NCI-H2107 treated with DMSO at 0.1 percent for 48 hours (cell line): ENCODE measurements at regions not wholly inside any gene's neighbourhood (a gene's known extent, or its start where the extent isn't known, plus 50 kb on each side); places are given as distances from the start of the nearest gene placed in this dataset.
"Not testable (repeated sequence)": the region's sequence is repeated elsewhere in the genome, so short reads cannot be mapped to it uniquely, and the experiment has no call there.

ENCODE experiments used
- DNase-seq: peaks from one replicate; lab custom pipeline; 2025; ENCODE audit not compliant: unreplicated experiment; lab: John Stamatoyannopoulos, UW

DNA sequence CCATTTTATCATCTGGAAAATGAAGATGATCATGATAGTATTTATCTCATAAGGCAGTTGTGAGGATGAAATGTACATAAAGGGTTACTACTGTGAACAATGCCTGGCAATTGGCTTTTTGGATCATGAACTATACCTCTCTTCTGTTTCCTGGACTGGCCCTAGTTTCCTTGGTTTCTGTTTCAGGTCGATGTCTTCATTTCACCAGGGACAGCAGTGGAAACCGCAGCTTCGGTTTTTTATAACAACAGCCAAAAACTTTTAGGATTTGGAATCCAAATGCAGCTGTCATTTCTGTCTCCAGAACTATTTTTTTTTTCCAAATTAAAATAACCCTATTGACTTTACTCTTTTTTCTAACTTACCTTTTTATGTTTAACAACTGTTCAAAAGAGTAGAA lies 425.1 kb downstream of the RND3 start:
- no peak for DNase-seq

DNA sequence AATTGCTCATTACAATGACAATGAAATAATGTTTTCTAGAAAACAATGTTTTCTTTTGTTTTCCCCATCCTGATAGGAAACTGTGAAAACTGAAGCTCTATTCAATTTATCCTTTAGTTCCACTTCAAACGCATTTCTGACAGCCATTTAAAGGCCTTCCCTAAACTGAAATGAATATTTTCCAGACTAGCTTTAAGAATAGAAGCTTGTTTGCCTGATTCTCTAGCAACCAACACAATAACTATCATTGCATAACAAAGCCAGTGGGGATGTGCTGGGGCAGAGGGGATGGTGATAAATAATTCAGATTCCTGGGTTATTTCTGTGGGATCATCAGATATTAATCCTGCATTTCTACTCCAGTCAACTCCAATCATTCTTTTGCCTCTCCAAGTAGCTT lies 427.1 kb downstream of the RND3 start:
- DNase-seq: no peak

DNA sequence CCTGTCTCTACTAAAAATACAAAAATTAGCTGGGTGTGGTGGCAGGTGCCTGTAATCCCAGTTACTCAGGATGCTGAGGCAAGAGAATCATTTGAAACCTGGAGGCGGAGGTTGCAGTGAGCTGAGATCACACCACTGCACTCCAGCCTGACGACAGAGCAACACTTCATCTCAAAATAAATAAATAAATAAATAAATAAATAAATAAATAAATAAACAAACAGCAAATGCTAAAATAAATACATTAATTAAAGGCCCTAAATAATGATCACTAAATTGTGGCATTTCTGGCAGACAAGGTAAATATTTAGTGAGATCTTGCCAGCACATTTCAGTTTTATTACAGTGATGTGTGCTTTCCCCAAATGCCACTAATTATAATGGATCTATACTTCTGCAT lies 427.8 kb downstream of the RND3 start:
- not testable (repeated sequence) for DNase-seq

DNA sequence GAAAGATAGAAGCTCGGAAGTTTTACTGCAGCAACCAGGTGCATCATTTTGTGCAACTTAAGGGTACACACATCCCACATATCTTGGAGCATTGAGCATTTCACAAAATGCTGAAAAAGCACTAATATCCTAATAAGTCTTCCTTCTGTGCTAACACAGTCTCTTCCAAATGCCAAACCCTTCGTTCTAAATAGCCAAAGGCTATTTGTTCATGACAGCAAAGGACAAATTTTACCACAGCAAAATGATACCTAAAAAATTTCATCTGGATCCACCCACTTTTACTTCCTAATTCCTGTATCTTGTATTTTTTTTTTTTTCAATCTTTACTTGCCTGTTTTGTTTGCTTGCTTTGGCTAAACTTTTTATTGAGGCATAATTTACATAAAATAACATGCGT lies 435.0 kb downstream of the RND3 start:
- no peak for DNase-seq

DNA sequence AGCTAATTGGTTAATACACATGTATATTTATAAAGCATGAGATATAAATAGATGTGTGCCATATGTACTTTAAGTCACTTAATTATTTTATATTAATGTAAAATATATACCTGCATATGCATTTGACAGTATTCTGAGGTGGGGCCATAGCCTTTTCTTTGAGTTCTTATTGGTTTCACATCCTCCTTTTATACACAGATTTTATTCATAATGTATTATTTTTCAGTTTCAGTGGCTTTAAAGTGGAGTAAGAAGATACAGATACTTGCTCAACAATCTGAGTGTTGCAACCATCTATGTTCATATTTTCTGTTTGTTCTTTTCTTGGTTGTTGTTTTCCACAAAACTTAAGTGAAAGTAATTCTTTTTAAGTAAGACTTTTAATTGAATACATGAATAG lies 436.5 kb downstream of the RND3 start:
- DNase-seq: no peak

DNA sequence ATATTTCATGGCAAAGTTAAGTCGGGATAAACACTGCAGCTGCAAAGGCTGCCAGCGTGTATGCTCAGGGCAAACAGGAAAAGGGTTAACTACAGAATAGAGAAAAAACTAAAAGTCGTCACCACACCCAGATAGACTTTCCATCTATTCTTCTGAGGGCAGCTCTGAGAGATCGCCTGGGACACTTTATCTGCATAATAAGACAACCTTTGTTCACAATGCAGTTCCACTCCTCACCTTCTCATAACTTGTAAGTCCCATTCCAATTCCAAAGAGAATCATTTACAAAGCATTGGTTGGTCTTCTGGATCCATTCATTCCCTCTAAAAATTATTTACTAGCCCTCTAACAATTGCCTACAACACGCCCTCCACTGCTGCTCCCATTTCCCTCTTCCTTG lies 437.4 kb downstream of the RND3 start:
- no peak for DNase-seq

DNA sequence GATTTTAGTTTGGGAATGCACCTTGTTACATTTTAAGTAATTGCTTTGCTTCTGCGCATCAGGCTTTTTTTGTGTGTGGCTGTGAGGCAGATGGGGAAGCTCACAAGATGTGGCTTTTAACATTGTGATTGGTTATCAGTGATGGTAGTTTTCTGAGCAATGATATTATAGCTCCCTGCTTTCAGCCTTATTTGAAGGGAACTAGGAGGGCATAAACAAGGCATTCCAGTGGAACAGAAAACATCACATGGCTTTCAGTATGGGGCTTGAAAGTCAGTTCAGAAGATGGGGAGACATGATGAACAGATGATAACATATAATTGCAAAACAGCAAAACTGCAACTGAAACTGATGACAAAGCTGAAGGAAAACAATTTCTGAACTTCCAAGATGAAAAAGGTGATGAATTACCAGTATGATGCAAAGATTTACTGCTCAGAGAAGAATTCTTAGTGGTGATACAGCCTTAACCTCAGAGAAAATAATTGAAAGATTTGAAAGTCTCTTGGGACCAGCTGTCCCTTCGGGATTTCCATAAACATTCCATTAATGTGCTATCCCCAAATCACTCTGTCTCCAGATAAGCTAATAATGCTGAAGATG lies 439.7 kb downstream of the RND3 start:
- DNase-seq: no peak

DNA sequence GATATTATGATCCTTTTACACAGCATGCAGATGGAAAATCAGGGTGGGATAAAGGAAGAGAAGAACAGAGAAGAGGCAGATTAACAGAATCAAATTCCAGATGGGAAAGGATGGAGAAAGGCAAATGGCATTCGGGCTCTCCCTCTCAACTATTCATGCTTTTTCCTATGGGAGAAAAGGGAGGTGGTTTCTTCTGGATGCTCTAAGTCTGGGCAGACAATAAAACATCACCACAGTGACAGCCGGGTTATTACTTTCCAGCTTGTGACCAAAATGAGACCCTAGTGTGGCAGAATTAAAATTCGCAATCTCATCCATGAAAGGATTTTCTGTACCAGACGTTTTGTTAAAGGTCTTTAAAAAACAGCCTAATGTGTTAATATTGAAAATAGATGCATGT lies 440.7 kb downstream of the RND3 start:
- DNase-seq: no peak

DNA sequence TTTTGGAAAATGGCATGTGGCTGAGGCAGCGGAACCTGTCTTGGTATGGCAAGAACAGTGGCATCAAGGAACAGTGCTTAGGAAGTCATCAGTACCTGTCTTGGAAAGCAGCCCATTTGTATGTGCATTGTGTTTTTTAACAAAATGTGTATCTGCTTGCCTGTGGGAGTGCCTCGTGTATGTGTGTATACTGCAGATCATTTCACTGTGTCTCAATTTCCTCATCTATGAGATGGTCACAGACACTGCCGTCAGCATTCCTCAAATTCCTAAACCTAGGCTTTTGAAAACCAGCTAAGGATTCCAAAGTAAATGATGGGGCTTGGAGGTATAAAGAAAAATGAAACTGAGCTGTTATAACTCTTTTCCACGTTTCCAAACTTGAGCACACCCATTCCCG lies 441.3 kb downstream of the RND3 start:
- DNase-seq: no peak

DNA sequence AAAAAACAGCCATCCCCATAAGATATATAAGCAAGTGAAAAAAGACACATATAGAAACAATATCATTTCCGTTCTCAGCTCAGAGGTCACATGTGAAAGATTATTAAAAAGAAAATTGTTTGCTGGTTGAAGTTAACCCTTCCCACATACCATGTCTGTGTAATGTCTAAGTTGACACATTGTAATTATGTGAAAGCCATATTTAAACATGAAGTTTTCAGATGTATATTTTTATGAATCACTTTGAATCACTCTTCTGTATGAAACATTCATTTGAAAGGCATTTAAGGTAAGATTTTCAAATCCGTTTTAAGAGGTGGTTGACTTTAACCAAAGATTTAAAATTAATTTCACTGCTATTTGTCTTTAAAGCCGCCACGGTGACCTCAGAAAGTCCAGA lies 441.9 kb downstream of the RND3 start:
- no peak for DNase-seq

DNA sequence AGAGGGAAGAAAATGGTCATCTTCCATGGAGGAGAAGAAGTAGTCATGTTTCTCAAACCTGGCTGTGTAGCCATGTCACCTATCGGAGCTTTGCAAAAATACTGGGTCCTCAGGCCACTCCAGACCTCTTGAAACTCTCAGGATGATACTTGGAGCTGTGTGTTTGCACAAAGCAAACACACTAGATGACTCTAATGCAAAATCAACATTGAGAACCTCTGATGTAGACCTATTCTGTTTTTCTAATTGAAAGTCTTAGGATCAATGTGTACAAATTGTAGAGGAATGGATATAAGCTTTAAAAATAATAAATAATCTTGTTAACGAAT lies 444.3 kb downstream of the RND3 start:
- no peak for DNase-seq

DNA sequence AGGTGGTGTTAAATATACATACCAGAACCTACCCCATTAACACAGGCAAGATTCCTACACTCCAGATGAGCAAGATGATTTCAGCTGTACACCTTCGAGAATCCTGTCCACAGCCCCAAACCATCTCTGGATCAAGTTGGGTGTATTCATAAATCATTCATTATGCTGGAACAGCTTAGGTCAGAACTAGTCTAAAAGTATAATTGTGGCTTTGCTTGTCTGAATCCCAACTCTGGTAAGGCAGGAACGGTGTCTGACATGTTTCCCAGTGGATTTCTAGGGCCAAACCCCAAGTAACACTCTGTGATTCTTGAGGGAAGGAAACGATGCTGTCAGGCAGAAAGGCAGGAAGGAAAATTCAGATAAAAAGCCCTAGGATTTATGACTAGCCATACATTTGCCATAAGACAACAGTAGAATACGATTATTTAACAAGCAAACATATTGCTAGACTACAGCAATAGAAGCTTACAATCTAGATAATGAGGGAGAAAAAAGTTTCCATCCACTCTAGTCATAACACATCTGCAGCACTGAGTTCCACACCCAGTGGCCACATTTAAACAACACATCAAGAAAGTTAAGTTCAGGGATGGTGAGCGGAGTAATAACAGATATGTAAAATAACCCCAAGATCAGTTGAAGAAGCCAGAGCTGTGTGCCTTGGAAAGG lies 444.8 kb downstream of the RND3 start:
- no peak for DNase-seq

DNA sequence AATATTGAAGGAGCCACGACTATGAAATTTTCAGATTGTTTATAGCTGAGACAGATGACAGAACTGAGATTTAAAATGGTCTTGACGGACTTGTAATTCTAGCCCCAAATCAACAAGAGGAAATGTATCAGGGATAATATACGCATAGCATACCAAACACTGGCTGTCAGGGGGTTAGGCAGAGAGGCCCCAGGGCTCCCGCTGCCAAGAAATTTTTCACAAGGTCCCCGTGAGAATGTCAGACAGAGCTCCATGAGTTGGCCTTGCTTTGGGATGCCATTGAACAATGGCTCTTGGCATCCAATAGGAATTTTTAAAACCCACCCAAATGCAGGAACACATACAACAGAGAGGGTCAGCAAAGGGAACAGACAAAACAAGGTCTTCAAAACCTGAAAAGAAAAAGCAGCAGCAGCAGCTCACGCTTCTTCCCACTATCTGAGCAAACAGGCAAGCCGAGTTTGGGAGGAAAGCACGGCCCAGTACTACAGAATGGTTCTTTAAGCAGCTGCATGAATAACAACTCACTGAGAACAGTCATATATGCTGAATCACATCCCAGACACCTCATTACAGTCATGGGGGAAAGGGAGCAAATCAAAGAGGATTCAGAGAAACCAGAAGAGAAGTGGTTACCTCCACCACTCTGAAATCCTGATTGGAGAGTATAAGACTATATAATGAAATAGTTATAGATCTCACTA lies 445.6 kb downstream of the RND3 start:
- DNase-seq: no peak

DNA sequence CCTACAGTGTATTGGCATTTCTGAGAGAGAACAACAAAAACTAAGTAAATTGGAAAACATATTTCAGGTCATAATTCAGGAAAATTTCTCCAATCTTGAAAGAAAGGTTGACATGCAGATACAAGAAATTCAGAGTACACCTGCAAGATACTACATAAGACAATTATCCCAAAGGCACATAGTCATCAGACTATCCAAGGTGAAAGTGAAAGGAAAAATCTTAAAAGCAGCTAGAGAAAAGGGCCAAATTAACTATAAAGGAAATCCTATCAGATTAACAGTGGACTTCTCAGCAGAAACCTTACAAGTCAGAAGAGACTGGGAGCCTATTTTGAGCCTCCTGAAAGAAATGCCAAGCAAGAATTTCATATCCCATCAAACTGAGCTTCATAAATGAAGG lies 449.0 kb upstream of the MMADHC start:
- DNase-seq: no peak

DNA sequence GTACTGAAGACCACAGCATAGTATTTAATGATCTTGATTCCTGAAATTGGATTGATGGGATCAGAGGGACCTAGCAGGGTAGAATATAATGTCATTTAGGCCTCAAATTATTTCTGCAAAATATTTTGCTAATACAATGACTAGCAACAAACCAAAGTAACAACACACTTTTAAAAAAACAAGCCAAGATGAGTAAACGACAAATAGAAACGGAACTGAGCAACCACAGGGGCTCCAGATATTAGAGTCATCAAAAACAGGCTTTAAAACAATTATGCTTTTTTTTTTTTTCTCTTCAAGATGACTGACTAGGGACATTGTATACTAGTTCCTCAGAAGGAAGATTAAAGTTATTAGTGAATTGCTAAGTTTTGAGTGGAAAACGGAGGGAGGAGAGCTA lies 447.1 kb upstream of the MMADHC start:
- no peak for DNase-seq

DNA sequence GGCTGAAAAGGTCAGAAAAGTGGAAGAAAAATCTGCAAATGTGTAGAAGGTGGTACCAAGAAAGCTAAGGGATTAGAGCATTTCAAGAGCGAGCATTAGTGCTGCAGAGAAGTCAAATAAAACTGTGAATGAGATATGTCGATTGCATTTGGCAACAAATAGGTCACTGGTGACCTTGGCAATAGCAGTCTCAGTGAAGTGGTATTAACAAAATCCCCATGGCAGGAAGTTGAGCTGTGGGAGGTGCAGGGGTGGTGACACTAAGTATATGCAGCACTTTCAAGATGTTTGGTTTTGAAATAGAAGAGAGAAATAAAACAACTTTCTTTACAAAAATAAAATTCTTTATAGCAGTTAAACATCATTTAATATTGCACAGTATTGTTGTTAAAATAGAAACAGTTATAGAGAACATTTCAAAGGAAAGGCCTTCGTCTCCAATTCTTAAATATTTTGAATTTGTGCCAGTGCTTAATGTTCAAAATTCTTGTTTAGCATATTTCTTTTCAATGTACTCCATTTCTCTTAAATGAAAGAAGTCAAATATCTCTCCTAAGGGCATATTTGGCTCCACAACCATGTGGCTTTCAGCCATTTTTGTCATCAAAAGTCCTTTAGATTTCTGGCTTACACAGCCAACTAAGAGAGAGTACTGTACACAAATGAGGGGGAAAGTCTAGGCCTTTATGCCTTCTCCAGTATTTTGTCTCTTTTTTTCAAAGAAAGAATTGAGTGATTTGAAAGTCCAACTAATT lies 443.0 kb upstream of the MMADHC start:
- no peak for DNase-seq

DNA sequence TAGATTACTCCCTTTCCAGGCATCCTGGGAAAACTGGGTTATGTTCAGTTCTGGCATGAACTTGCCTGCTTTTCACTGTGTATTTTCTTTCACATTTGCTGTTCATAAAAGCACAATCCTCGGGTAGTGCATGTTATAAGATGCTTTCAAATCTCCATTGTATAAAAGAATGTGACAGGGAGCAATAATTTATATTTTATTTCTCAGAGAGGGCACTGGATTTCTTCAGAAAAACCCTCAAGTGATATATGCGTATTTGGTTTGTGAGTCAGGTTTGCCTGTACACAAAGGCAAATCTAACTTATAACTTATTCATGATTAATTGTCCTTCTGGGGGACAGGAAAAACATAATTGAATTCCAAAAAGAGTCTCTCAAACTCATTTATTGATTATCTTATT lies 440.7 kb upstream of the MMADHC start:
- no peak for DNase-seq

DNA sequence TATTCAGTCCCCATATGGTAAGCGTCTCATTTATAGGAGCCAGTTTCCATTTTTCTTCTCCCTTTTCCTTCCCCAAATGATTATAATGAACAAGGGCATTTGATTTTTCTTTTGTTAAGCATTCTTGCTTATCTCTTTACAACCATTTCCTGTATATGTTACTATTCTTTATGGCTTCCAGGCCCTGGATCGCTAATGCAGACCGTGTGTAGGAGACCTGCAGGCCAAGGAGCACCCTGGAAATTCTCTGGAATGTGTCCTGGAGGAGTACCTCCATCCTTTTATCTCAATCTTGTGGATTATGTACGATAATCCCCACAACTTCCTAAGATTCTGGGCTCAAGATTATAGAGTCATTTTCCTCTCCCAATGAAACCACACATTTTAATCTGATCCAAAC lies 439.6 kb upstream of the MMADHC start:
- DNase-seq: no peak

DNA sequence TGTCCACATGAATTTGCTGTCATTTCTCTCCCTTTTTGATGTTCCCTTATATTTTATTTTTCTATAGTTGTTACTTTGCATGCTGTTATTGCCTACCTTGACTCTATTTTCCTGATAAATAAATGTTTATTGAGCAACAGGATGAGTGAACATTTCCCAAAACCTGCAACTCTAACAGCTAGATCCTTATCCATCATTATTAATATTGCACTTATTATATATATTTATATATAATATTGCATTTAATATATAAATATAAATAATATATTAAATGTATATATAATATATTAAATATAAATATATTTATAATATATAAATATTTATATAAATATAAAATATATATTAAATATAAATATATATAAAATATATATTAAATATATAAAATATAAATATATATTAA lies 436.1 kb upstream of the MMADHC start:
- no peak for DNase-seq

DNA sequence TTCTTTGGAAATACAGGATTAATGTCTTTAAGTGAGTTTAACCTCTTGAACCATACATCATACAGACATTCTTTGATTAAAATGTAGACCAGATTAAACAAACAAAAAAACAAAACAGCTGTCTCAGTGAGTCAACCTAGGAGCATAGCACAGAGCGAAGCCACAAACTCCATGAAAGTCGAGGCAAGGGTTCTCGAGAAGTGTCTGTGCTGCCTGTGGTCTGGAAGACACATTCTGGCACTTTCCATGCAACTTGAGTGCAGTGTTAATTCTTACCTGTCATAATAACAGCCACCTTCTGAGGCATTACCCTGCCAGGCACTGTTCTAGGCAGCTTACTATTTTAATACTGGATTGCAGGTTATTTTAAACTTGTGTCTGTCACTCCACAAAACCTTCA lies 435.5 kb upstream of the MMADHC start:
- no peak for DNase-seq

DNA sequence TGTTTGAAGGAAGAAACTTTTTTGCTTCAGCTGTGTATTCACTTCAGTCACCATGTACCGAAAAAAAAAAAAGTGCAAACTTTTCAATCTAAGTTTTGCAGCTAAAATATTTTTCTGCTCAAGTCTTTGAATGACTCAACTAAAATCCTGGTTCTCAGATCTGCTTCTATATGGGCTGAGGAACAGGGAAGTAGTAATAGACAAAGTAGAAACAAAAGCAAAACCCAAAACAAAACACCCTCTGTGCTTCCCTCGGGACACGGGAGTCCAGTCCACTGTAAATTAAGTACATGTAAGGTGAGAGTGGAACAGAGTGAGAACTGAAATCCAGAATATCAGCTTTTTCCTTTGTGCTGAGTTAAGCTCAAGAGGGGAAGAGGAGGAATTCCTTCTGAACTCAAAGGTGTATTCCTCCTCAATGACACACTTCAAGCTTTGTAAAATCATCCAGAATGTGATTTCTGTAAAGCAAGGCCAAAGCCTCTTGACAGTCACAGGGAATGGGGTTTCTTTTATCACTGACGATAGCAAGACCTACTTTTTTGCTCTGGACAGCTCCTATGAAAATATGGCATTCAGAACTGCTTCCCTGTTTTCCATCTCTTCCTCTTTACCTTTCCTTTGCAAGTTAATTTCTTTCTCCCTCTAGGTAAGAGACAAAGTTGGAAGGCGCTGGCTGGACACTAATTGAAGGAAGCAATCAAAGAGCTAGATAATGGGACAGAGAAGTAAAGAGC lies 433.5 kb upstream of the MMADHC start:
- DNase-seq: no peak
